Activated CD8-positive, alpha-beta T cell treated with anti-CD3 and anti-CD28 coated beads, Interleukin-2, amount 10 ng/mL, durations not matched to agents 7 days and 5 days (primary cell): ENCODE measurements at regions not wholly inside any gene's neighbourhood (a gene's known extent, or its start where the extent isn't known, plus 50 kb on each side); places are given as distances from the start of the nearest gene placed in this dataset.

ENCODE experiments used
- ATAC-seq: fragments of 150-1000 bp; cut with Tn5 transposase; one replicate; pipeline ENCODE4 v1.10.0; 2021; ENCODE audit warnings: moderate library complexity
- CTCF ChIA-PET: fragments of 350-600 bp; sonication (Branson Sonifier 250); formaldehyde crosslinking; loops from one replicate; lab custom pipeline; 2021; ENCODE audit warnings: antibody characterized with exemption; lab: Charles Lee
- POLR2A ChIA-PET: fragments of 350-600 bp; sonication (Branson Sonifier 250); formaldehyde crosslinking; loops from one replicate; lab custom pipeline; 2021; ENCODE audit warnings: antibody characterized with exemption; lab: Charles Lee
- DNase-seq: peaks from one replicate; pipeline ENCODE4 v3.0.0-alpha.2; 2020
- H3K27ac Mint-ChIP-seq: one replicate; pipeline ENCODE4 v1.8.0; 2021; ENCODE audit warnings: mild to moderate bottlenecking, mixed read lengths
- H3K27me3 Mint-ChIP-seq: one replicate; pipeline ENCODE4 v1.8.0; 2021; ENCODE audit warnings: low read depth, mixed read lengths
- H3K36me3 Mint-ChIP-seq: one replicate; pipeline ENCODE4 v1.8.0; 2021; ENCODE audit warnings: low read depth, mixed read lengths
- H3K4me1 Mint-ChIP-seq: one replicate; pipeline ENCODE4 v1.8.0; 2021; ENCODE audit warnings: low read depth, mixed read lengths
- H3K4me3 Mint-ChIP-seq: one replicate; pipeline ENCODE4 v1.8.0; 2021; ENCODE audit warnings: mild to moderate bottlenecking, mixed read lengths
- H3K9me3 Mint-ChIP-seq: one replicate; pipeline ENCODE4 v1.8.0; 2022; ENCODE audit warnings: mixed read lengths; ENCODE audit not compliant: insufficient read depth

- ChIA-PET CTCF (no interaction called here), POLR2A (no interaction called here)
- Mint-ChIP-seq H3K27me3 (no peaks in the 10 kb centered on the region), H3K4me1 (no peaks in the 10 kb centered on the region), H3K4me3 (no peak overlapping the region), H3K9me3 (no peaks in the 10 kb centered on the region), H3K36me3 (no peaks in the 10 kb centered on the region), H3K27ac (no peak overlapping the region)
- no peak for DNase-seq
- no peak for ATAC-seq
Observed at GRCh38 chr4:173934933-173935620, 348.4 kb downstream of the FBXO8 start.

DNA sequence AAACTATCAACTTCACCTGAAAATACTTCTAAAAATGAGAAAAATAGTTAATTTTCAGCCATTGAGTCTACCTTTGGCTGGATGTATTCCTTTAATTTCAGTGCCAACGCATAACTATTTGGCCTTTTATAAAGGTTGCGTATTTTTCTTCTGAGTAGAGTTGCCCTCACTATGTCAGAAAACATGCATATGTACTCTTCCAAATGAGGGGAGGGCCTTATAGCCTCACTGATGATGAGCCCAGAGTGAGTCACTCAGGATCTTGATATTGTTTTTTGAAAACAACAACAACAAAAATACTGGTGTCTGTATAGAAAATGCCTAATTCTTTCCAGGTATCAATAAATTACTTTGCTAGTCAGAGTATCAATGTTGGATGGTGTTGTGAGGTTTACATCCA lies 349.3 kb downstream of the FBXO8 start:
- Mint-ChIP-seq H3K27ac (no peak overlapping the region), H3K4me1 (no peaks in the 10 kb centered on the region), H3K27me3 (no peaks in the 10 kb centered on the region), H3K9me3 (no peaks in the 10 kb centered on the region), H3K4me3 (no peak overlapping the region), H3K36me3 (no peaks in the 10 kb centered on the region)
- ChIA-PET POLR2A (no interaction called here), CTCF (no interaction called here)
- DNase-seq (no peak), ATAC-seq (no peak)

GRCh38 chr4:173932701-173933100 lies 350.8 kb downstream of the FBXO8 start:
- DNase-seq (no peak), ATAC-seq (no peak)
- Mint-ChIP-seq H3K4me1 (no peaks in the 10 kb centered on the region), H3K4me3 (no peak overlapping the region), H3K27ac (no peak overlapping the region), H3K27me3 (no peaks in the 10 kb centered on the region), H3K9me3 (no peaks in the 10 kb centered on the region), H3K36me3 (no peaks in the 10 kb centered on the region)
- ChIA-PET CTCF (no interaction called here), POLR2A (interaction anchor here (0.6 kb wide), 1 partner anchor 110 kb away, joined by 3 read pairs; no protein-coding TSS in a partner anchor)

DNA sequence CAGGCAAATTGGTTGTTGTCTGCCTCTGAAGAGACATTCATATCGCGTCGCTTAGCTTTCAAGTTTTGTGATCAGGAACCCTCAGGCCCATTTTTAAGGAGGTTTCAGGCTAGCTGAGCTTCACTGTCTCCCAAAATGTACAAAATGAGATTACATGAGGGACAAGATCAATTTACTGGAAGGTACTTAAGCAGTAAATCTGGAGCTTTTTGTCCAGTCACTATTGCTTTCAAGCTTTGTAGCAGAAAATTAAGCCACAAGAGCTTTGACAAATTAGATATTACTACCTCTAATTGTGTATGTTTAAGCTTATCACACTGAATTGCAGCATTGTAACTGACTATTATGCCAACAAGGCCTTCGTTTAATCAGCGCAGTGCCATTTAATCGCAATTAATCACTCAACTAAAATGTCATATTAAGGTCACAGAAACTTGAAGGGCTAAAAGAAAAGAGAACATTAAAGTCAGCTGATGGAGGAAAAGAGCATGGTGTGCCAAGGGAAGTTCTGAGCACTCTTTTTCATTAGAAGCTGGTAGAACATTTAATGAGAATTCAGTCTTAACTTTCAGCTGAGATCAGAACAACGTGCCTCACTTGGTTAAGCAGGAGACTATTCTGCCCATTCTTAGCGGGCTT lies 353.0 kb downstream of the FBXO8 start:
- Mint-ChIP-seq H3K4me3 (no peak overlapping the region), H3K9me3 (no peaks in the 10 kb centered on the region), H3K27me3 (no peaks in the 10 kb centered on the region), H3K4me1 (no peaks in the 10 kb centered on the region), H3K36me3 (no peaks in the 10 kb centered on the region), H3K27ac (no peak overlapping the region)
- ChIA-PET POLR2A (no interaction called here), CTCF (interaction anchor here (0.9 kb wide), 1 partner anchor 425 kb away, joined by 3 read pairs; no protein-coding TSS in a partner anchor)
- DNase-seq (no peak), ATAC-seq (no peak)

DNA sequence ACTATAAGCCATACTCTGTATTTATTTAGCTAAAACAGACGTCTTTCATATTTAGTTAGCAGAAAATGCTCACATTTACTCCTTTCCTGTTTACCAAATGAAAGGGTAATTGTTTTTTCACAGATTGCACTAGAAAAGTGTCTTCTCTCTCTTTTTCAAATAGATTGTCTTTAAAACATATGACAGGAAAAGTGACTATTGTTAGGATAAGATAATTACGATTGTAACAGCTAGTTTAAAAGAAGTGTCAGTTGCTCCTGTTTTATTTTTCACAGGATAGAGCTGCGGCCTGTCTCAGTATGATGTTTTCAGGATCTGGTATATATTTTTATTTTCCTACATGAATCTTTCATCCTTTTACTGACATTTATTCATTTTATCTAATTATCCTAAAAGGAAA lies 353.5 kb downstream of the FBXO8 start:
- POLR2A ChIA-PET: no interaction called here
- Mint-ChIP-seq H3K4me1 (no peaks in the 10 kb centered on the region), H3K36me3 (no peaks in the 10 kb centered on the region), H3K9me3 (no peaks in the 10 kb centered on the region), H3K27ac (no peak overlapping the region), H3K27me3 (no peaks in the 10 kb centered on the region), H3K4me3 (no peak overlapping the region)
- ATAC-seq (no peak), DNase-seq (no peak)
- CTCF ChIA-PET: interaction anchor here (0.9 kb wide), 1 partner anchor 425 kb away, joined by 3 read pairs; no protein-coding TSS in a partner anchor

DNA sequence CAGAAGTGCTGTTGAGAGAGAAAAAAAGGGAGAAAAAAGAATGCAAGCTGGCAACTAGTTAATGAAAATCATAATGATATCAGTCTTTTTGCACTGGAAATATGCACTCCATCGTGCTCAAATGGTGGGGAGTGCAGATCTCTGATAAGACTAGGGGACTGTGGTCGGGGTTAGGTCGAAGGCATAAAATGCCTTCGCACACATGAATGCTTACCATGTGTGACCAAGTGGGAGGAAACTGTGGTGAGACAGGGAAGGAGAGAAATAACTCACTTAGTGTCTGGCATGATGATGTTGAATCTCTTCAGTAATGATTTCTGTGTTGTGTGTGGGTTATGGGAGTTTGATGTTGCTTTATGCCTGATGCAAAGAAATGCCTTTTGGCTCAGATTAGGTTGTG lies 358.9 kb downstream of the FBXO8 start:
- DNase-seq (no peak), ATAC-seq (no peak)
- Mint-ChIP-seq H3K9me3 (no peaks in the 10 kb centered on the region), H3K4me3 (no peak overlapping the region), H3K27ac (no peak overlapping the region), H3K36me3 (no peaks in the 10 kb centered on the region), H3K4me1 (no peaks in the 10 kb centered on the region), H3K27me3 (no peaks in the 10 kb centered on the region)
- ChIA-PET CTCF (no interaction called here), POLR2A (no interaction called here)

DNA sequence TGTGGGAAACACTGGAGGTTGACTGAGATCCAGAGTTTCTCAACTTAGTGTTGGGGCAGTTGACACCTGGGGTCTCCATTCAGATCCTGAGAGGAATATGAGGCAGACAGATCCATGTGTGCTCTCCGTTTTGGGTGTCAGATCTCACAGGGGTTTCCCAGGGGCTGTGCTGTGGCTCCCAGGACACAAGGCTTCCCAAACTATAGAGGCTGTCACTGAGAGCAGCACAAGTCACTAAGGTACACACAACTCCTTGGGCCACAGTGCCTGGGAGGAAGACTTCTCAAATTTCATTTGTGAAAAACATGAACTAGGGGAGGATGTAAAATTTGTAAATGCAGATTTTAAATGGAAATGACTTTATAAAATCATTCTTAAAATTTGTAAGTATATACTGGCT lies 363.6 kb downstream of the FBXO8 start:
- CTCF ChIA-PET: no interaction called here

DNA sequence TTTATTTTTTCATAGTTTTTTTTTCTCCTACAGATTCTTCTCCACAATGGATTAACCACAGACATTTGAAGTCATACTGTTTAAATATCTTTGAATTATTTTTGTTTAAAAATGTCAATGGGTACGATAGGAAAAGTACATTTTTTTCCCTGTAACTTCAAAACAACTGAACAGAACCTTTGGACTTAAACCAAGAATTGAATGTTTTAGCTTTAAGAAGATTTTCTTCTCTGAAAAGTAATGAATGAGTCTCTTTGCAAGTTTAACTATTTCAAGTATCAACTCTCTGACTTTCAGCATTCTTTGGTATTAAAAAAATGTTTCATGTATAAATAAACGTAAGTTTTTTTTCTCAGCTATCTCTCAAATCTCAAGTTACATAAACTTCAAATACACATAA lies 364.3 kb downstream of the FBXO8 start:
- Mint-ChIP-seq H3K27me3 (no peaks in the 10 kb centered on the region), H3K9me3 (no peaks in the 10 kb centered on the region), H3K36me3 (no peaks in the 10 kb centered on the region), H3K27ac (no peak overlapping the region), H3K4me3 (no peak overlapping the region), H3K4me1 (no peaks in the 10 kb centered on the region)
- ChIA-PET CTCF (no interaction called here), POLR2A (no interaction called here)
- ATAC-seq (no peak), DNase-seq (no peak)

More for the DNA sequence above, 363.6 kb downstream of the FBXO8 start:
- ATAC-seq: no peak
- Mint-ChIP-seq H3K27me3 (no peaks in the 10 kb centered on the region), H3K4me1 (no peaks in the 10 kb centered on the region), H3K9me3 (no peaks in the 10 kb centered on the region), H3K36me3 (no peaks in the 10 kb centered on the region), H3K4me3 (no peak overlapping the region), H3K27ac (no peak overlapping the region)
- POLR2A ChIA-PET: no interaction called here
- DNase-seq: no peak

DNA sequence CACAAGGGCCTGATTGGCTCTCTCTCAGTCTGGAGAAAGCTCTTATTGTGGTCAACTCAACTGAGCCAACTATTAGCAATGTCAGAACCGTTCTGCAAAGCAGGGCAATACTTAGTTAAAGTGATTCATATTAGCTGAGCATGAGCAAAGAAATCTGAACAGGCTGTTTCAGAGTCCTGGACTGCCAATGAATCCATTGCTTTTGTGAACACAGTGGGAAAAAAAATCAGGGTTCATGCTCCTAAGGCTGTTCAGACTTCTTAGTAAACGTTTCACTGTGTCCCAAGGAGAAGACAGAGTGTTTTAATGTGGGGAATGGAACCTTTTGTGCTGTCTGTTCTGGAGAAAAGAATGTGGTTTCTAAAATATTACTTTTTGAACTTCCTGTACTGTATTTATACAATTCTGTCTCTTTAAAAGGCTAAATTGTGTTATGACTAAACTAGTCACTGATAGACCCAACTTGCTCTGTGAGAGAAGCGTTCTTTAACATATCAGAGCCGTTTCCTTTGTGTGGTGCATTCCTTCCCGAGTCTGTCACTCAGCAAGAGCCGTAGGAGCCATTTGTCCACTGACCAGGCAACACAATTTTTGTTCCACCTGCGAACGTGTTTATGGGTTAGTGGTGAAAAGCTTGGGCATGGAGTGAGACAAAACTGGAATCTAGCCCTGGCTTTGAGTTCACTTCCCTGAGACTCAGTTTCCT lies 366.1 kb downstream of the FBXO8 start:
- H3K27me3 Mint-ChIP-seq: no peaks in the 10 kb centered on the region
- ChIA-PET POLR2A (no interaction called here), CTCF (no interaction called here)
- no peak for ATAC-seq
- H3K36me3 Mint-ChIP-seq: no peaks in the 10 kb centered on the region
- H3K4me1 Mint-ChIP-seq: no peaks in the 10 kb centered on the region
- H3K4me3 Mint-ChIP-seq: no peak overlapping the region
- H3K9me3 Mint-ChIP-seq: no peaks in the 10 kb centered on the region
- no peak for DNase-seq
- no peak overlapping the region for H3K27ac Mint-ChIP-seq

- Mint-ChIP-seq H3K9me3 (no peaks in the 10 kb centered on the region), H3K27ac (no peak overlapping the region), H3K4me1 (no peaks in the 10 kb centered on the region), H3K27me3 (no peaks in the 10 kb centered on the region), H3K36me3 (no peaks in the 10 kb centered on the region), H3K4me3 (no peak overlapping the region)
- no peak for DNase-seq
- CTCF ChIA-PET: no interaction called here
- POLR2A ChIA-PET: no interaction called here
- ATAC-seq: no peak
Observed at GRCh38 chr4:173913496-173913895, 370.0 kb downstream of the FBXO8 start.

GRCh38 chr4:173912384-173912783 lies 371.1 kb downstream of the FBXO8 start:
- ChIA-PET CTCF (no interaction called here), POLR2A (no interaction called here)
- H3K4me3 Mint-ChIP-seq: no peak overlapping the region
- ATAC-seq (no peak), DNase-seq (no peak)
- no peaks in the 10 kb centered on the region for H3K27me3 Mint-ChIP-seq
- H3K36me3 Mint-ChIP-seq: no peaks in the 10 kb centered on the region
- H3K9me3 Mint-ChIP-seq: no peaks in the 10 kb centered on the region
- no peaks in the 10 kb centered on the region for H3K4me1 Mint-ChIP-seq
- no peak overlapping the region for H3K27ac Mint-ChIP-seq

DNA sequence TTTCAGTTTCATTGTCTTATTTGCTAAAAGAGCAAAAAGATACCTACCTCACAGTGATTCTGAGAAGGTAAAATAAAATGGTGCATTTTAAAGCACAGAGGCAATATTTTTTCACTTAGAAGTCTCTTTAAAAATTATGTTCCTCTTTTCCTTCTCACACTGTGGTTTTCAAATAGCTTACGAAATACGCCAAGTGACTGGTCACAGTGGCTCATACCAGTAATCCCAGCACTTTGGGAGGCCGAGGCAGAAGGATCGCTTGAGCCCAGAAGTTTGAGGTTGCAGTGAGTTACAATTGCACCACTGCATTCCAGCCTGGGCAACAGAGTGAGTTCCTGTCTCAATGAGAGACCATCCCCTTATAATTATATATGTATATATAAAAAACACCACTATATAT lies 372.6 kb downstream of the FBXO8 start:
- ChIA-PET POLR2A (no interaction called here), CTCF (no interaction called here)
- no peak overlapping the region for H3K27ac Mint-ChIP-seq
- H3K4me1 Mint-ChIP-seq: no peaks in the 10 kb centered on the region
- no peaks in the 10 kb centered on the region for H3K36me3 Mint-ChIP-seq
- no peaks in the 10 kb centered on the region for H3K27me3 Mint-ChIP-seq
- H3K9me3 Mint-ChIP-seq: no peaks in the 10 kb centered on the region
- no peak overlapping the region for H3K4me3 Mint-ChIP-seq
- no peak for DNase-seq
- ATAC-seq: no peak
